Vagina (tissue), 2 donors: ENCODE measurements at regions not wholly inside any gene's neighbourhood (a gene's known extent, or its start where the extent isn't known, plus 50 kb on each side); places are given as distances from the start of the nearest gene placed in this dataset.
A peak's percentile ranks its signal among the peaks of the same experiment; 100 is the strongest.

Experiments
- DNase-seq, 2 donors: peaks; one replicate each; pipeline ENCODE4 v3.0.0-alpha.2; 2017; ENCODE audit errors: extremely low spot score in 2 of 2
- H3K27ac ChIP-seq: fragments of 200-600 bp; sonication (generic); one replicate; pipeline ENCODE4 v1.5.1; 2019
- H3K27me3 ChIP-seq: fragments of 200-600 bp; sonication (generic); one replicate; pipeline ENCODE4 v1.5.1; 2019
- H3K36me3 ChIP-seq, 2 donors: fragments of 200-600 bp; sonication (generic); one replicate each; pipeline ENCODE4 v1.5.1; 2017 to 2019
- H3K4me1 ChIP-seq: fragments of 200-600 bp; sonication (generic); one replicate; pipeline ENCODE4 v1.5.1; 2019
- H3K4me3 ChIP-seq, 2 donors: fragments of 200-600 bp; sonication (generic); 1 replicate in 1 of 2; 2 replicates in 1 of 2; pipeline ENCODE4 v1.5.1; 2016 to 2019
- H3K9me3 ChIP-seq: fragments of 200-600 bp; sonication (generic); one replicate; pipeline ENCODE4 v1.5.1; 2019
- CTCF ChIP-seq, 3 experiments: fragments of 450-650 bp in 2 of 3; fragments of 200-600 bp in 1 of 3; sonication (generic) in 1 of 3; IDR thresholded peaks; one replicate each; pipeline ENCODE4 v1.5.1; 2017 to 2019; ENCODE audit warnings: antibody characterized with exemption in 3 of 3, mild to moderate bottlenecking in 2 of 3, moderate library complexity in 2 of 3
- POLR2A ChIP-seq, 2 donors: fragments of 450-650 bp; IDR thresholded peaks; one replicate each; pipeline ENCODE4 v1.6.1; 2017; ENCODE audit warnings: antibody characterized with exemption in 2 of 2, mild to moderate bottlenecking in 2 of 2, moderate library complexity in 2 of 2
- POLR2AphosphoS5 ChIP-seq, 2 donors: sonication (generic); formaldehyde crosslinking; IDR thresholded peaks; one replicate each; pipeline ENCODE4 v1.9.0; 2017; ENCODE audit warnings: antibody characterized with exemption in 2 of 2, mild to moderate bottlenecking in 2 of 2, low read depth in 1 of 2; ENCODE audit not compliant: insufficient read depth in 1 of 2
- intact Hi-C: fragments of 100-400 bp; cut with DNase I; formaldehyde crosslinking; loops from one replicate; pipeline ENCODE4 v1.15.1; 2023

- intact Hi-C loops: no loop called here
- Histone ChIP-seq H3K27me3 (no peaks in the 10 kb centered on the region), H3K27ac (no peak overlapping the region), H3K9me3 (no peaks in the 10 kb centered on the region), H3K36me3 (no peaks in the 10 kb centered on the region), H3K4me3 (no peak overlapping the region), H3K4me1 (no peaks in the 10 kb centered on the region)
- DNase-seq: no peak
- TF ChIP-seq POLR2A (IDR thresholded peaks at IDR 0.05) (no peak), CTCF (IDR thresholded peaks at IDR 0.05) (no peak), POLR2AphosphoS5 (IDR thresholded peaks at IDR 0.05; ENCODE audit: insufficient read depth in 1 of 2, low read depth in 1 of 2) (no peak)
Observed at GRCh38 chr12:127667131-127667685, 599.8 kb upstream of the TMEM132C start.

GRCh38 chr12:127670294-127670693 is 596.7 kb upstream of the TMEM132C start:
- no peak overlapping the region for H3K4me3 ChIP-seq
- H3K4me1 ChIP-seq: no peaks in the 10 kb centered on the region
- no peaks in the 10 kb centered on the region for H3K36me3 ChIP-seq
- no peaks in the 10 kb centered on the region for H3K9me3 ChIP-seq
- H3K27me3 ChIP-seq: no peaks in the 10 kb centered on the region
- TF ChIP-seq CTCF (IDR thresholded peaks at IDR 0.05) (no peak), POLR2AphosphoS5 (IDR thresholded peaks at IDR 0.05; ENCODE audit: insufficient read depth in 1 of 2, low read depth in 1 of 2) (no peak), POLR2A (IDR thresholded peaks at IDR 0.05) (no peak)
- no peak overlapping the region for H3K27ac ChIP-seq
- intact Hi-C loops: no loop called here
- DNase-seq: no peak

GRCh38 chr12:127670796-127671195 is 596.2 kb upstream of the TMEM132C start:
- intact Hi-C loops: no loop called here
- TF ChIP-seq POLR2AphosphoS5 (IDR thresholded peaks at IDR 0.05; ENCODE audit: insufficient read depth in 1 of 2, low read depth in 1 of 2) (no peak), POLR2A (IDR thresholded peaks at IDR 0.05) (no peak), CTCF (IDR thresholded peaks at IDR 0.05) (no peak)
- no peak overlapping the region for H3K27ac ChIP-seq
- DNase-seq: no peak
- H3K27me3 ChIP-seq: no peaks in the 10 kb centered on the region
- no peaks in the 10 kb centered on the region for H3K9me3 ChIP-seq
- H3K4me1 ChIP-seq: no peaks in the 10 kb centered on the region
- H3K4me3 ChIP-seq: no peak overlapping the region
- no peaks in the 10 kb centered on the region for H3K36me3 ChIP-seq

- Histone ChIP-seq H3K27me3 (no peaks in the 10 kb centered on the region), H3K27ac (no peak overlapping the region), H3K9me3 (no peaks in the 10 kb centered on the region), H3K4me3 (no peak overlapping the region), H3K4me1 (peaks cover 4% of the 10 kb centered on the region), H3K36me3 (no peaks in the 10 kb centered on the region)
- DNase-seq: no peak
- intact Hi-C loops: no loop called here
- TF ChIP-seq CTCF (IDR thresholded peaks at IDR 0.05) (no peak), POLR2AphosphoS5 (IDR thresholded peaks at IDR 0.05; ENCODE audit: insufficient read depth in 1 of 2, low read depth in 1 of 2) (no peak), POLR2A (IDR thresholded peaks at IDR 0.05) (no peak)
Observed at GRCh38 chr12:127675936-127676335, 591.0 kb upstream of the TMEM132C start.

GRCh38 chr12:127677537-127678131 is 589.3 kb upstream of the TMEM132C start:
- DNase-seq: no peak
- Histone ChIP-seq H3K4me1 (peaks cover 4% of the 10 kb centered on the region), H3K9me3 (no peaks in the 10 kb centered on the region), H3K4me3 (no peak overlapping the region), H3K27me3 (no peaks in the 10 kb centered on the region), H3K36me3 (no peaks in the 10 kb centered on the region), H3K27ac (no peak overlapping the region)
- TF ChIP-seq CTCF (IDR thresholded peaks at IDR 0.05): peak; percentile 56 to 69 (median 68)
- no peak for TF ChIP-seq POLR2AphosphoS5 (IDR thresholded peaks at IDR 0.05; ENCODE audit: insufficient read depth in 1 of 2, low read depth in 1 of 2)
- TF ChIP-seq POLR2A (IDR thresholded peaks at IDR 0.05): no peak
- intact Hi-C loops: no loop called here
